ENCODE measurements at regions not wholly inside any gene's neighbourhood (a gene's known extent, or its start where the extent isn't known, plus 50 kb on each side); places are given as distances from the start of the nearest gene placed in this dataset.

GRCh38 chr3:106728315-106729098 lies 648.7 kb upstream of the CCDC54 start:
- no peak overlapping the region for H3K27ac ChIP-seq (ENCODE audit: low read depth in 1 of 2, low read length in 2 of 2)
- H3K9me3 ChIP-seq (ENCODE audit: control insufficient read depth in 4 of 4, low read length in 3 of 4), result no peaks in the 10 kb centered on the region

GRCh38 chr3:106729481-106729880 lies 647.8 kb upstream of the CCDC54 start:
- Histone ChIP-seq H3K9ac (ENCODE audit: low read depth in 1 of 2, low read length in 2 of 2) (no peak overlapping the region), H3K4me1 (ENCODE audit: control insufficient read depth in 4 of 4, insufficient read depth in 4 of 4, low read length in 3 of 4) (no peaks in the 10 kb centered on the region), H3K4me3 (ENCODE audit: low read depth in 1 of 3, low read length in 3 of 3) (no peak overlapping the region), H3K27me3 (ENCODE audit: control insufficient read depth in 4 of 4, insufficient read depth in 4 of 4, low read length in 3 of 4) (peaks cover 0 to 2% (median 0%) of the 10 kb centered on the region in 4 donors), H3K9me3 (ENCODE audit: control insufficient read depth in 4 of 4, low read length in 3 of 4) (no peaks in the 10 kb centered on the region), H3K27ac (ENCODE audit: low read depth in 1 of 2, low read length in 2 of 2) (no peak overlapping the region), H3K36me3 (ENCODE audit: control insufficient read depth in 4 of 4, insufficient read depth in 3 of 4, low read depth in 1 of 4, low read length in 3 of 4) (no peaks in the 10 kb centered on the region)
- DNase-seq (ENCODE audit: low spot score), result no peak
- 73% methylated on average over 1 of the region's 1 CpG for WGBS
- TF ChIP-seq ZBTB33 (IDR thresholded peaks at IDR 0.05), result no peak
- no peak for TF ChIP-seq NR2F2 (IDR thresholded peaks at IDR 0.05)
- no peak for TF ChIP-seq ATF3 (IDR thresholded peaks at IDR 0.05)
- no peak for TF ChIP-seq MAX (IDR thresholded peaks at IDR 0.05)

More at GRCh38 chr3:106728315-106729098, 648.7 kb upstream of the CCDC54 start:
- H3K36me3 ChIP-seq (ENCODE audit: control insufficient read depth in 4 of 4, insufficient read depth in 3 of 4, low read depth in 1 of 4, low read length in 3 of 4), result no peaks in the 10 kb centered on the region
- DNase-seq (ENCODE audit: low spot score), result no peak
- WGBS, result 89% methylated on average over 5 of the region's 5 CpGs
- H3K27me3 ChIP-seq (ENCODE audit: control insufficient read depth in 4 of 4, insufficient read depth in 4 of 4, low read length in 3 of 4), result peaks cover 0 to 2% (median 0%) of the 10 kb centered on the region in 4 donors
- TF ChIP-seq HNF4G (IDR thresholded peaks at IDR 0.05) (no peak), CTCF (IDR thresholded peaks at IDR 0.05; ENCODE audit: low read depth, low read length, missing input control) (no peak), ZBTB33 (IDR thresholded peaks at IDR 0.05) (no peak), RXRA (IDR thresholded peaks at IDR 0.05) (no peak), RAD21 (IDR thresholded peaks at IDR 0.05) (no peak), FOXA2 (IDR thresholded peaks at IDR 0.05) (no peak), HNF4A (conservative IDR thresholded peaks at IDR 0.05) (no peak), ATF3 (IDR thresholded peaks at IDR 0.05) (no peak)
- H3K4me3 ChIP-seq (ENCODE audit: low read depth in 1 of 3, low read length in 3 of 3), result no peak overlapping the region
- no peak overlapping the region for H3K9ac ChIP-seq (ENCODE audit: low read depth in 1 of 2, low read length in 2 of 2)
- no peaks in the 10 kb centered on the region for H3K4me1 ChIP-seq (ENCODE audit: control insufficient read depth in 4 of 4, insufficient read depth in 4 of 4, low read length in 3 of 4)

Measured in liver (tissue), 8 donors.